ENCODE measurements at regions not wholly inside any gene's neighbourhood (a gene's known extent, or its start where the extent isn't known, plus 50 kb on each side); places are given as distances from the start of the nearest gene placed in this dataset.

DNA sequence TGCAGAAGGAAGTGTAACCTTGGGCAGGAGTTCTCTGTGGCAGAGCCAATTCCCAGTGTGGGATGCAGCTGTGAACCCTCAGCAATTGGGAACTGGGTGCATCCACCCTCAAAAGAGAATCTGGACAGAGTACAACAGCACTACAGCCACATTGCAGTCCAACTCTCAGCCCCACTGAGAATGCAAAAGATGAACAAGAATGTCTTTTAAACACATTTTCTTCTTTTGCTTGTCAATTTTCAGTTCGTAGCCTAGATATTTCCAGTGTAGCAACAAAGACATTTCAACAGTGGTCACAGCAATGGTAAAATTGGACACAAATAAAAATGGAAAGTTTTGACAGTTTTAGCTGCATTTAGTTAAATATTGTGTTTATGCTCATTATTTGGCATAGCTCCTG is 114.0 kb upstream of the APP start:
- no TSS peak for BruUV-seq (replicated peaks)
- Histone ChIP-seq H3K27me3 (ENCODE audit: insufficient read depth, low read length) (no peaks in the 10 kb centered on the region; the same call in 1 of the 2 replicates), H3K9ac (ENCODE audit: low read length) (no peak overlapping the region), H3K4me2 (ENCODE audit: low read length) (no peak overlapping the region), H3K9me2 (ENCODE audit: insufficient read depth) (no peaks in the 10 kb centered on the region), H3K4me3 (replicated peaks in 1 of 2; ENCODE audit: low read depth in 1 of 2, low read length in 2 of 2) (no peak overlapping the region), H3K27ac (ENCODE audit: low read depth, low read length) (no peak overlapping the region), H3K79me2 (ENCODE audit: insufficient read depth, low read length) (no peaks in the 10 kb centered on the region), H3K4me1 (ENCODE audit: control insufficient read depth in 1 of 2, insufficient read depth in 2 of 2, low read length in 2 of 2) (no peaks in the 10 kb centered on the region), H3K36me3 (ENCODE audit: control insufficient read depth in 1 of 2, insufficient read depth in 2 of 2, low read length in 2 of 2) (no peaks in the 10 kb centered on the region), H3K9me3 (ENCODE audit: control insufficient read depth in 1 of 2, insufficient read depth in 1 of 2, low read depth in 1 of 2, low read length in 2 of 2) (no peaks in the 10 kb centered on the region), H4K20me1 (ENCODE audit: insufficient read depth) (no peaks in the 10 kb centered on the region), H2AFZ (ENCODE audit: low read depth, low read length, poor library complexity, severe bottlenecking) (no peak overlapping the region)
- TF ChIP-seq ZFX (IDR thresholded peaks at IDR 0.05) (no peak), YY1 (IDR thresholded peaks at IDR 0.05; ENCODE audit: extremely low read depth, insufficient replicate concordance, low read depth, low read length) (no peak), ELF1 (IDR thresholded peaks at IDR 0.05; ENCODE audit: borderline replicate concordance, low read depth) (no peak), POLR2AphosphoS5 (IDR thresholded peaks at IDR 0.05; ENCODE audit: low read depth, low read length) (no peak), EGR1 (IDR thresholded peaks at IDR 0.05; ENCODE audit: low read depth) (no peak), CEBPB (IDR thresholded peaks at IDR 0.05; ENCODE audit: low read depth) (no peak)
- TF ChIP-seq, protein P1, sequence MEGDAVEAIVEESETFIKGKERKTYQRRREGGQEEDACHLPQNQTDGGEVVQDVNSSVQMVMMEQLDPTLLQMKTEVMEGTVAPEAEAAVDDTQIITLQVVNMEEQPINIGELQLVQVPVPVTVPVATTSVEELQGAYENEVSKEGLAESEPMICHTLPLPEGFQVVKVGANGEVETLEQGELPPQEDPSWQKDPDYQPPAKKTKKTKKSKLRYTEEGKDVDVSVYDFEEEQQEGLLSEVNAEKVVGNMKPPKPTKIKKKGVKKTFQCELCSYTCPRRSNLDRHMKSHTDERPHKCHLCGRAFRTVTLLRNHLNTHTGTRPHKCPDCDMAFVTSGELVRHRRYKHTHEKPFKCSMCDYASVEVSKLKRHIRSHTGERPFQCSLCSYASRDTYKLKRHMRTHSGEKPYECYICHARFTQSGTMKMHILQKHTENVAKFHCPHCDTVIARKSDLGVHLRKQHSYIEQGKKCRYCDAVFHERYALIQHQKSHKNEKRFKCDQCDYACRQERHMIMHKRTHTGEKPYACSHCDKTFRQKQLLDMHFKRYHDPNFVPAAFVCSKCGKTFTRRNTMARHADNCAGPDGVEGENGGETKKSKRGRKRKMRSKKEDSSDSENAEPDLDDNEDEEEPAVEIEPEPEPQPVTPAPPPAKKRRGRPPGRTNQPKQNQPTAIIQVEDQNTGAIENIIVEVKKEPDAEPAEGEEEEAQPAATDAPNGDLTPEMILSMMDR (IDR thresholded peaks at IDR 0.05 in 2 of 3, conservative IDR thresholded peaks at IDR 0.05 in 1 of 3; ENCODE audit: borderline replicate concordance in 1 of 3, insufficient read depth in 1 of 3, low read depth in 2 of 3, low read length in 2 of 3) = no peak
- ChIA-PET RAD21 (ENCODE audit: low non-redundant PET in 1 of 2, low total read pairs in 2 of 2, uncharacterized antibody in 2 of 2, unreplicated experiment in 2 of 2) (no interaction called here), CTCF (no interaction called here), POLR2A (no interaction called here)
- DNase-seq (ENCODE audit: low read depth, low spot score) (no peak), ATAC-seq (no peak)
- intact Hi-C loops (cut with micrococcal nuclease) = no loop called here

DNA sequence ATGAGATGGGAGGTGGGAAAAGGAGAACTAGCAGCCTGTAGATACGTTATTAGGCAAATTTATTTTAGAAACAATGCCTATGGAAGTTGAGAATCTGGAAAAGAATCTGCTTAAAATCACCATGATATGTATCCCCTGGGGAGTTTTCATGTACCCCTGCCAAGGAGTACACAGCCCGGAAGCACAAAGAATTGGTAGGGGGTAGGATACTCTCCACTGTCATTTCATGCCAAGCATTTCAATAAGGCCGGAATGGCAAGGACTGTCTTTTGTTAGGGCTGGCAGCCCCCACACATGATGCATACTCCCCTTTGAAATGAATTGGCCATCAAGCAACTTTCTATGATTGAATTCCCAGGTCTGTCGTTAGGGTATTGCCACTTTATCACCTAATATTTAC is 111.5 kb upstream of the APP start:
- no peaks in the 10 kb centered on the region for H3K9me2 ChIP-seq (ENCODE audit: insufficient read depth)
- H3K4me3 ChIP-seq (replicated peaks in 1 of 2; ENCODE audit: low read depth in 1 of 2, low read length in 2 of 2) = no peak overlapping the region
- BruUV-seq (replicated peaks) = no TSS peak
- RAD21 ChIA-PET (ENCODE audit: low non-redundant PET in 1 of 2, low total read pairs in 2 of 2, uncharacterized antibody in 2 of 2, unreplicated experiment in 2 of 2) = no interaction called here
- TF ChIP-seq EZH2 (IDR thresholded peaks at IDR 0.05) (no peak), CBX3 (IDR thresholded peaks at IDR 0.05; ENCODE audit: low read depth) (no peak), POLR2A (IDR thresholded peaks at IDR 0.05; ENCODE audit: borderline replicate concordance, extremely low read depth, insufficient read depth, insufficient read length) (no peak), FOSL1 (IDR thresholded peaks at IDR 0.05; ENCODE audit: low read depth) (no peak), SP1 (IDR thresholded peaks at IDR 0.05; ENCODE audit: low read depth) (no peak), TCF7L2 (IDR thresholded peaks at IDR 0.05; ENCODE audit: borderline replicate concordance, extremely low read depth, insufficient read depth, insufficient read length) (no peak), RAD21 (IDR thresholded peaks at IDR 0.05; ENCODE audit: low read depth) (no peak), ELF1 (IDR thresholded peaks at IDR 0.05; ENCODE audit: borderline replicate concordance, low read depth) (no peak), ZFX (IDR thresholded peaks at IDR 0.05) (no peak)
- TF ChIP-seq, protein P2, sequence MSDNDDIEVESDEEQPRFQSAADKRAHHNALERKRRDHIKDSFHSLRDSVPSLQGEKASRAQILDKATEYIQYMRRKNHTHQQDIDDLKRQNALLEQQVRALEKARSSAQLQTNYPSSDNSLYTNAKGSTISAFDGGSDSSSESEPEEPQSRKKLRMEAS (IDR thresholded peaks at IDR 0.05) = no peak
- TF ChIP-seq, protein P3, sequence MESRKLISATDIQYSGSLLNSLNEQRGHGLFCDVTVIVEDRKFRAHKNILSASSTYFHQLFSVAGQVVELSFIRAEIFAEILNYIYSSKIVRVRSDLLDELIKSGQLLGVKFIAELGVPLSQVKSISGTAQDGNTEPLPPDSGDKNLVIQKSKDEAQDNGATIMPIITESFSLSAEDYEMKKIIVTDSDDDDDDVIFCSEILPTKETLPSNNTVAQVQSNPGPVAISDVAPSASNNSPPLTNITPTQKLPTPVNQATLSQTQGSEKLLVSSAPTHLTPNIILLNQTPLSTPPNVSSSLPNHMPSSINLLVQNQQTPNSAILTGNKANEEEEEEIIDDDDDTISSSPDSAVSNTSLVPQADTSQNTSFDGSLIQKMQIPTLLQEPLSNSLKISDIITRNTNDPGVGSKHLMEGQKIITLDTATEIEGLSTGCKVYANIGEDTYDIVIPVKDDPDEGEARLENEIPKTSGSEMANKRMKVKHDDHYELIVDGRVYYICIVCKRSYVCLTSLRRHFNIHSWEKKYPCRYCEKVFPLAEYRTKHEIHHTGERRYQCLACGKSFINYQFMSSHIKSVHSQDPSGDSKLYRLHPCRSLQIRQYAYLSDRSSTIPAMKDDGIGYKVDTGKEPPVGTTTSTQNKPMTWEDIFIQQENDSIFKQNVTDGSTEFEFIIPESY (IDR thresholded peaks at IDR 0.05; ENCODE audit: extremely low read depth, insufficient replicate concordance, low read length) = no peak
- H3K79me2 ChIP-seq (ENCODE audit: insufficient read depth, low read length) = no peaks in the 10 kb centered on the region
- no peaks in the 10 kb centered on the region; the same call in 1 of the 2 replicates for H3K27me3 ChIP-seq (ENCODE audit: insufficient read depth, low read length)
- no peak for ATAC-seq
- CTCF ChIA-PET = no interaction called here
- no peak overlapping the region for H3K9ac ChIP-seq (ENCODE audit: low read length)
- no peak overlapping the region for H2AFZ ChIP-seq (ENCODE audit: low read depth, low read length, poor library complexity, severe bottlenecking)
- intact Hi-C loops (cut with micrococcal nuclease) = no loop called here
- no peak for DNase-seq (ENCODE audit: low read depth, low spot score)
- no peaks in the 10 kb centered on the region for H4K20me1 ChIP-seq (ENCODE audit: insufficient read depth)
- H3K9me3 ChIP-seq (ENCODE audit: control insufficient read depth in 1 of 2, insufficient read depth in 1 of 2, low read depth in 1 of 2, low read length in 2 of 2) = no peaks in the 10 kb centered on the region
- H3K36me3 ChIP-seq (ENCODE audit: control insufficient read depth in 1 of 2, insufficient read depth in 2 of 2, low read length in 2 of 2) = no peaks in the 10 kb centered on the region
- H3K4me1 ChIP-seq (ENCODE audit: control insufficient read depth in 1 of 2, insufficient read depth in 2 of 2, low read length in 2 of 2) = no peaks in the 10 kb centered on the region
- no peak overlapping the region for H3K27ac ChIP-seq (ENCODE audit: low read depth, low read length)
- POLR2A ChIA-PET = no interaction called here
- H3K4me2 ChIP-seq (ENCODE audit: low read length) = no peak overlapping the region

All from HCT116 (cell line).